ENCODE measurements at regions not wholly inside any gene's neighbourhood (a gene's known extent, or its start where the extent isn't known, plus 50 kb on each side); places are given as distances from the start of the nearest gene placed in this dataset.

DNA sequence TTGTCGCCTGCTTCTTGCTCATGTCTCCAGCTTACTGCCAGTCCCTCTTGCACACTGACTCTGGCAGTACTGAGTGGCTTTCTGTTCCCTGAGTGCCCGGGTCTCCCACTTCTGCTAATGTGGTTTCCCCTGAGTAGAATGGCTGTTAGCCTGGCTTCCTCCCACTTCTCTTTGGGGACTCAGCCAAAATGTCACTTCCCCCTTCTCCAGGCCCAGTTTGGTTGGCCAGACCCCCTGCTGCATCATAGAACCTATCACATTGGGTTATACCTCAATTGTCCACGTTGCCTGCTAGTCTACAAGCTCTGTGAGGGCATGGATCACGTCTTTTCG is 304.4 kb downstream of the HS3ST3B1 start (continued):
- TF ChIP-seq, protein P1, sequence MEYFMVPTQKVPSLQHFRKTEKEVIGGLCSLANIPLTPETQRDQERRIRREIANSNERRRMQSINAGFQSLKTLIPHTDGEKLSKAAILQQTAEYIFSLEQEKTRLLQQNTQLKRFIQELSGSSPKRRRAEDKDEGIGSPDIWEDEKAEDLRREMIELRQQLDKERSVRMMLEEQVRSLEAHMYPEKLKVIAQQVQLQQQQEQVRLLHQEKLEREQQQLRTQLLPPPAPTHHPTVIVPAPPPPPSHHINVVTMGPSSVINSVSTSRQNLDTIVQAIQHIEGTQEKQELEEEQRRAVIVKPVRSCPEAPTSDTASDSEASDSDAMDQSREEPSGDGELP (IDR thresholded peaks at IDR 0.05; ENCODE audit: borderline replicate concordance, low read depth), result no peak
- TF ChIP-seq KLF16 (CRISPR knock-in tag; IDR thresholded peaks at IDR 0.05) (no peak), IKZF4 (CRISPR knock-in tag; IDR thresholded peaks at IDR 0.05; ENCODE audit: borderline replicate concordance, low read depth, not compliant biosample characterization) (no peak), HES4 (CRISPR knock-in tag; IDR thresholded peaks at IDR 0.05; ENCODE audit: borderline replicate concordance) (no peak), HDAC6 (IDR thresholded peaks at IDR 0.05; ENCODE audit: low read depth, low read length) (no peak)
- TF ChIP-seq, protein P2, sequence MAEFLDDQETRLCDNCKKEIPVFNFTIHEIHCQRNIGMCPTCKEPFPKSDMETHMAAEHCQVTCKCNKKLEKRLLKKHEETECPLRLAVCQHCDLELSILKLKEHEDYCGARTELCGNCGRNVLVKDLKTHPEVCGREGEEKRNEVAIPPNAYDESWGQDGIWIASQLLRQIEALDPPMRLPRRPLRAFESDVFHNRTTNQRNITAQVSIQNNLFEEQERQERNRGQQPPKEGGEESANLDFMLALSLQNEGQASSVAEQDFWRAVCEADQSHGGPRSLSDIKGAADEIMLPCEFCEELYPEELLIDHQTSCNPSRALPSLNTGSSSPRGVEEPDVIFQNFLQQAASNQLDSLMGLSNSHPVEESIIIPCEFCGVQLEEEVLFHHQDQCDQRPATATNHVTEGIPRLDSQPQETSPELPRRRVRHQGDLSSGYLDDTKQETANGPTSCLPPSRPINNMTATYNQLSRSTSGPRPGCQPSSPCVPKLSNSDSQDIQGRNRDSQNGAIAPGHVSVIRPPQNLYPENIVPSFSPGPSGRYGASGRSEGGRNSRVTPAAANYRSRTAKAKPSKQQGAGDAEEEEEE (CRISPR knock-in tag; IDR thresholded peaks at IDR 0.05; ENCODE audit: borderline replicate concordance), result no peak
- TF ChIP-seq, protein P3, sequence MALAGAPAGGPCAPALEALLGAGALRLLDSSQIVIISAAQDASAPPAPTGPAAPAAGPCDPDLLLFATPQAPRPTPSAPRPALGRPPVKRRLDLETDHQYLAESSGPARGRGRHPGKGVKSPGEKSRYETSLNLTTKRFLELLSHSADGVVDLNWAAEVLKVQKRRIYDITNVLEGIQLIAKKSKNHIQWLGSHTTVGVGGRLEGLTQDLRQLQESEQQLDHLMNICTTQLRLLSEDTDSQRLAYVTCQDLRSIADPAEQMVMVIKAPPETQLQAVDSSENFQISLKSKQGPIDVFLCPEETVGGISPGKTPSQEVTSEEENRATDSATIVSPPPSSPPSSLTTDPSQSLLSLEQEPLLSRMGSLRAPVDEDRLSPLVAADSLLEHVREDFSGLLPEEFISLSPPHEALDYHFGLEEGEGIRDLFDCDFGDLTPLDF (CRISPR knock-in tag; IDR thresholded peaks at IDR 0.05), result no peak

DNA sequence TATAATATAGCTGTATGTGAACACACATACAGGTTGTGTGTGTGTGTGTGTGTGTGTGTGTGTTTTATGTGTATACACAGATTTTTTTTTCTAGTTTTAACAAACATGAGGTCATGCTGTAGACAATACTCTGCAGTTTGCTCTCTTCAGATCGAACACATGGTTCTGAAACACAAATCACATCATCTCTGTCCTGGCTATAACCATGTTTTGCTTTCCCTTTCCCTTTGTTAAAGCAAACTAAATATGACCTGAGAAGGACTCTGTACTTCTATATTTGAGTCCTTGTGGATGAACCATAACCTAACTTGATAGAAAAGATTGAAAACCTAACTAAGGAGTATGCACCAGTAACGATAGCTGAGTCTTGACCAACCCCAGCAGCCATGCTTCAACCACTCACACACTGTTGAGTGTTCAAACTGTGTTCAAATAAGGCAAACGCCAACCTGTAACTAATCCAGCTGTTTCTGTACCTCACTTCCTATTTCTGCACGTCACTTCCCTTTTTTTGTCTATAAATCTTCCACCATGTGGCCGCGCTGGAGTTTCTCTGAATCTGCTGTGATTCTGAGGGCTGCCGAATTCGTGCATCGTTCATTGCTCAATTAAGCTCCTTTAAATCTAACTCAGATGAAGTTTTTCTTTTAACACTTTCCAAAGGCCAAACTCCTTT is 303.8 kb downstream of the HS3ST3B1 start:
- H3K79me2 ChIP-seq (ENCODE audit: insufficient read depth, low read length), result no peaks in the 10 kb centered on the region
- DNase-seq (ENCODE audit: low spot score) (no peak), FAIRE-seq (no peak), ATAC-seq (no peak)
- no TSS peak for BruUV-seq (replicated peaks)
- in situ Hi-C loops (cut with HindIII; ENCODE audit: extremely low pct_ligation_motif_present, low pct_unique_long_range_greater_than_20kb) (no loop called here), intact Hi-C loops (cut with micrococcal nuclease; ENCODE audit: unreplicated experiment) (no loop called here)
- H3K27me3 ChIP-seq (ENCODE audit: control insufficient read depth in 1 of 2, insufficient read depth in 2 of 2, low read length in 2 of 2), result no peaks in the 10 kb centered on the region
- WGBS (ENCODE audit: low lambda C conversion rate), result 81% methylated on average over 9 of the region's 9 CpGs
- H3K9ac ChIP-seq (ENCODE audit: insufficient read depth, low read depth, low read length), result no peak overlapping the region
- H3K9me3 ChIP-seq (ENCODE audit: low read length), result no peaks in the 10 kb centered on the region
- H3K36me3 ChIP-seq (replicated peaks in 1 of 2; ENCODE audit: control insufficient read depth in 1 of 2, insufficient read depth in 2 of 2, low read length in 2 of 2), result no peaks in the 10 kb centered on the region
- H2AFZ ChIP-seq (ENCODE audit: low read length), result no peak overlapping the region
- POLR2A ChIA-PET, result no interaction called here
- CTCF ChIA-PET (ENCODE audit: low intra/inter-chr PET ratio, low total read pairs), result no interaction called here
- no peaks in the 10 kb centered on the region for H3K4me1 ChIP-seq (ENCODE audit: insufficient read depth, low read length)
- no peak overlapping the region for H3K4me3 ChIP-seq (replicated peaks in 1 of 3; ENCODE audit: insufficient read depth in 1 of 3, low read depth in 2 of 3, low read length in 3 of 3)
- H3K27ac ChIP-seq (ENCODE audit: extremely low read length, insufficient read depth, low read length), result no peak overlapping the region
- no peaks in the 10 kb centered on the region for H4K20me1 ChIP-seq (ENCODE audit: insufficient read depth, low read length)
- H3K4me2 ChIP-seq (ENCODE audit: low read depth, low read length), result no peak overlapping the region
- TF ChIP-seq DNMT1 (CRISPR knock-in tag; IDR thresholded peaks at IDR 0.05) (no peak), EZH2 (conservative IDR thresholded peaks at IDR 0.05; ENCODE audit: low read depth, low read length) (no peak), KAT7 (CRISPR knock-in tag; IDR thresholded peaks at IDR 0.05; ENCODE audit: borderline replicate concordance) (no peak), BRD4 (CRISPR knock-in tag; IDR thresholded peaks at IDR 0.05) (no peak)
- TF ChIP-seq, protein P4, sequence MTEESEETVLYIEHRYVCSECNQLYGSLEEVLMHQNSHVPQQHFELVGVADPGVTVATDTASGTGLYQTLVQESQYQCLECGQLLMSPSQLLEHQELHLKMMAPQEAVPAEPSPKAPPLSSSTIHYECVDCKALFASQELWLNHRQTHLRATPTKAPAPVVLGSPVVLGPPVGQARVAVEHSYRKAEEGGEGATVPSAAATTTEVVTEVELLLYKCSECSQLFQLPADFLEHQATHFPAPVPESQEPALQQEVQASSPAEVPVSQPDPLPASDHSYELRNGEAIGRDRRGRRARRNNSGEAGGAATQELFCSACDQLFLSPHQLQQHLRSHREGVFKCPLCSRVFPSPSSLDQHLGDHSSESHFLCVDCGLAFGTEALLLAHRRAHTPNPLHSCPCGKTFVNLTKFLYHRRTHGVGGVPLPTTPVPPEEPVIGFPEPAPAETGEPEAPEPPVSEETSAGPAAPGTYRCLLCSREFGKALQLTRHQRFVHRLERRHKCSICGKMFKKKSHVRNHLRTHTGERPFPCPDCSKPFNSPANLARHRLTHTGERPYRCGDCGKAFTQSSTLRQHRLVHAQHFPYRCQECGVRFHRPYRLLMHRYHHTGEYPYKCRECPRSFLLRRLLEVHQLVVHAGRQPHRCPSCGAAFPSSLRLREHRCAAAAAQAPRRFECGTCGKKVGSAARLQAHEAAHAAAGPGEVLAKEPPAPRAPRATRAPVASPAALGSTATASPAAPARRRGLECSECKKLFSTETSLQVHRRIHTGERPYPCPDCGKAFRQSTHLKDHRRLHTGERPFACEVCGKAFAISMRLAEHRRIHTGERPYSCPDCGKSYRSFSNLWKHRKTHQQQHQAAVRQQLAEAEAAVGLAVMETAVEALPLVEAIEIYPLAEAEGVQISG (CRISPR knock-in tag; IDR thresholded peaks at IDR 0.05), result no peak
- TF ChIP-seq, protein P5, sequence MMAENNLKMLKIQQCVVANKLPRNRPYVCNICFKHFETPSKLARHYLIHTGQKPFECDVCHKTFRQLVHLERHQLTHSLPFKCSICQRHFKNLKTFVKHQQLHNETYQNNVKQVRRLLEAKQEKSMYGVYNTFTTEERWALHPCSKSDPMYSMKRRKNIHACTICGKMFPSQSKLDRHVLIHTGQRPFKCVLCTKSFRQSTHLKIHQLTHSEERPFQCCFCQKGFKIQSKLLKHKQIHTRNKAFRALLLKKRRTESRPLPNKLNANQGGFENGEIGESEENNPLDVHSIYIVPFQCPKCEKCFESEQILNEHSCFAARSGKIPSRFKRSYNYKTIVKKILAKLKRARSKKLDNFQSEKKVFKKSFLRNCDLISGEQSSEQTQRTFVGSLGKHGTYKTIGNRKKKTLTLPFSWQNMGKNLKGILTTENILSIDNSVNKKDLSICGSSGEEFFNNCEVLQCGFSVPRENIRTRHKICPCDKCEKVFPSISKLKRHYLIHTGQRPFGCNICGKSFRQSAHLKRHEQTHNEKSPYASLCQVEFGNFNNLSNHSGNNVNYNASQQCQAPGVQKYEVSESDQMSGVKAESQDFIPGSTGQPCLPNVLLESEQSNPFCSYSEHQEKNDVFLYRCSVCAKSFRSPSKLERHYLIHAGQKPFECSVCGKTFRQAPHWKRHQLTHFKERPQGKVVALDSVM (CRISPR knock-in tag; IDR thresholded peaks at IDR 0.05), result no peak

Measured in HepG2 (cell line).